H1 (cell line): ENCODE measurements at regions not wholly inside any gene's neighbourhood (a gene's known extent, or its start where the extent isn't known, plus 50 kb on each side); places are given as distances from the start of the nearest gene placed in this dataset.

Experiments used
- CTCF ChIA-PET: fragments of 300-600 bp; sonication (Branson Sonifier 250); formaldehyde crosslinking; loops from one replicate; lab custom pipeline; 2021; ENCODE audit not compliant: partially characterized antibody; lab: Charles Lee
- POLR2A ChIA-PET: fragments of 300-600 bp; sonication (Branson Sonifier 250); formaldehyde crosslinking; loops from one replicate; lab custom pipeline; 2021; ENCODE audit warnings: inconsistent platforms; ENCODE audit not compliant: partially characterized antibody; lab: Charles Lee
- DNase-seq, 2 experiments: peaks; one replicate each; pipeline versions ENCODE4 v3.0.0 to v3.0.0-alpha.2; 2010 to 2022; ENCODE audit warnings: low spot score in 2 of 2, low read depth in 1 of 2, mixed read lengths in 1 of 2
- FAIRE-seq: peaks from 2 replicates; lab custom pipeline; 2011; peaks lifted over from hg19 to GRCh38; lab: Jason Lieb, UNC
- H2AFZ ChIP-seq: 2 replicates; pipeline ENCODE4 v1.8.1; 2012; ENCODE audit warnings: low read length, inconsistent platforms
- H2AK5ac ChIP-seq: 2 replicates; pipeline ENCODE4 v1.6.1; 2013; ENCODE audit warnings: low read depth, low read length
- H2BK120ac ChIP-seq: replicated peaks from 2 replicates; pipeline ENCODE3; 2013; ENCODE audit warnings: low read depth, low read length, inconsistent platforms
- H2BK12ac ChIP-seq: 2 replicates; pipeline ENCODE4 v1.6.1; 2013; ENCODE audit warnings: low read depth, low read length
- H2BK15ac ChIP-seq: 2 replicates; pipeline ENCODE4 v1.6.1; 2013; ENCODE audit warnings: low read length
- H2BK20ac ChIP-seq: 2 replicates; pipeline ENCODE4 v1.6.1; 2013; ENCODE audit warnings: low read length
- H2BK5ac ChIP-seq: 2 replicates; pipeline ENCODE4 v1.6.1; 2013; ENCODE audit warnings: low read depth, low read length
- H3K14ac ChIP-seq: 2 replicates; pipeline ENCODE4 v1.6.1; 2013; ENCODE audit warnings: inconsistent platforms; ENCODE audit not compliant: insufficient read length
- H3K18ac ChIP-seq: 2 replicates; pipeline ENCODE4 v1.6.1; 2013; ENCODE audit warnings: low read length; ENCODE audit errors: extremely low read depth
- H3K23ac ChIP-seq: 2 replicates; pipeline ENCODE4 v1.6.1; 2013; ENCODE audit warnings: inconsistent platforms; ENCODE audit not compliant: insufficient read length
- H3K23me2 ChIP-seq: 2 replicates; pipeline ENCODE4 v1.6.1; 2013; ENCODE audit warnings: low read depth, low read length
- H3K27ac ChIP-seq: 2 replicates; pipeline ENCODE4 v1.6.1; 2011; ENCODE audit warnings: low read depth, low read length, inconsistent platforms
- H3K27me3 ChIP-seq, 4 experiments: replicated peaks in 1 of 4; 1 replicate in 1 of 4; 2 replicates in 3 of 4; pipeline versions ENCODE4 v1.6.1 to v1.8.1; 2011 to 2013; ENCODE audit warnings: low read length in 3 of 4, mild to moderate bottlenecking in 3 of 4, inconsistent platforms in 2 of 4, mixed read lengths in 2 of 4, moderate library complexity in 1 of 4; ENCODE audit not compliant: control insufficient read depth in 3 of 4, insufficient read depth in 3 of 4; ENCODE audit errors: extremely low read depth in 1 of 4
- H3K36me3 ChIP-seq, 4 experiments: 2 replicates each; pipeline versions ENCODE4 v1.6.1 to v1.8.1; 2011 to 2013; ENCODE audit warnings: mild to moderate bottlenecking in 4 of 4, low read length in 3 of 4, moderate library complexity in 2 of 4, control low read depth in 1 of 4, inconsistent platforms in 1 of 4; ENCODE audit not compliant: insufficient read depth in 4 of 4, control insufficient read depth in 2 of 4
- H3K4ac ChIP-seq: replicated peaks from 2 replicates; pipeline ENCODE3; 2013; ENCODE audit warnings: low read length, low read depth, mixed read lengths, inconsistent platforms; ENCODE audit not compliant: insufficient read length
- H3K4me1 ChIP-seq, 4 experiments: replicated peaks in 1 of 4; 1 replicate in 1 of 4; 2 replicates in 3 of 4; pipeline versions ENCODE4 v1.6.1 to v1.8.1; 2011 to 2013; ENCODE audit warnings: low read length in 3 of 4, inconsistent platforms in 2 of 4, mixed read lengths in 1 of 4; ENCODE audit not compliant: insufficient read depth in 4 of 4, control insufficient read depth in 3 of 4
- H3K4me2 ChIP-seq, 2 experiments: 2 replicates each; pipeline versions ENCODE4 v1.6.1 to v1.8.1; 2011 to 2013; ENCODE audit warnings: low read depth in 2 of 2, low read length in 2 of 2, control low read depth in 1 of 2, inconsistent platforms in 1 of 2, mild to moderate bottlenecking in 1 of 2; ENCODE audit not compliant: insufficient read depth in 1 of 2
- H3K4me3 ChIP-seq, 4 experiments: fragments of 200-600, 300-600 bp in 1 of 4; sonication (generic), shearing (Covaris generic), sonication (Bioruptor Twin) in 1 of 4; 2 replicates each; pipeline versions ENCODE4 v1.5.1 to v1.8.1; 2011 to 2016; ENCODE audit warnings: low read length in 4 of 4, low read depth in 3 of 4, control low read depth in 2 of 4, inconsistent platforms in 2 of 4, mild to moderate bottlenecking in 2 of 4, mixed read lengths in 1 of 4, moderate library complexity in 1 of 4; ENCODE audit not compliant: insufficient read depth in 2 of 4; ENCODE audit errors: extremely low read depth in 1 of 4
- H3K56ac ChIP-seq: replicated peaks from 2 replicates; pipeline ENCODE3; 2013; ENCODE audit warnings: low read depth, mild to moderate bottlenecking, mixed read lengths, low read length, inconsistent platforms; ENCODE audit not compliant: insufficient read length
- H3K79me1 ChIP-seq: 2 replicates; pipeline ENCODE4 v1.6.1; 2013; ENCODE audit warnings: low read depth, low read length, control low read depth
- H3K79me2 ChIP-seq, 2 experiments: 2 replicates each; pipeline versions ENCODE4 v1.6.1 to v1.8.1; 2012 to 2013; ENCODE audit warnings: low read length in 2 of 2, mild to moderate bottlenecking in 2 of 2, inconsistent platforms in 1 of 2; ENCODE audit not compliant: insufficient read depth in 2 of 2, control insufficient read depth in 1 of 2
- H3K9ac ChIP-seq, 4 experiments: replicated peaks in 1 of 4; 1 replicate in 1 of 4; 2 replicates in 3 of 4; pipeline versions ENCODE4 v1.6.1 to v1.8.1; 2011 to 2013; ENCODE audit warnings: low read depth in 3 of 4, low read length in 3 of 4, control low read depth in 2 of 4, mild to moderate bottlenecking in 2 of 4, moderate library complexity in 2 of 4, inconsistent platforms in 1 of 4; ENCODE audit errors: extremely low read depth in 1 of 4
- H3K9me3 ChIP-seq, 2 experiments: 2 replicates each; pipeline versions ENCODE4 v1.6.1 to v1.8.1; 2012 to 2013; ENCODE audit warnings: mild to moderate bottlenecking in 2 of 2, moderate library complexity in 2 of 2, control low read depth in 1 of 2, inconsistent platforms in 1 of 2, low read depth in 1 of 2, low read length in 1 of 2, mixed read lengths in 1 of 2; ENCODE audit not compliant: insufficient read depth in 2 of 2
- H4K20me1 ChIP-seq, 2 experiments: replicated peaks in 1 of 2; 2 replicates each; pipeline versions ENCODE3 to v1.8.1; 2011 to 2013; ENCODE audit warnings: inconsistent platforms in 2 of 2, low read length in 2 of 2, mild to moderate bottlenecking in 1 of 2; ENCODE audit not compliant: insufficient read depth in 2 of 2, control insufficient read depth in 1 of 2
- H4K5ac ChIP-seq: 2 replicates; pipeline ENCODE4 v1.6.1; 2013; ENCODE audit warnings: low read length, low read depth, mixed read lengths, inconsistent platforms; ENCODE audit not compliant: insufficient read length
- H4K8ac ChIP-seq: 2 replicates; pipeline ENCODE4 v1.8.0; 2013; ENCODE audit warnings: mild to moderate bottlenecking, moderate library complexity, low read length, inconsistent platforms; ENCODE audit not compliant: insufficient read depth; ENCODE audit errors: extremely low read depth
- H4K91ac ChIP-seq: replicated peaks from 2 replicates; pipeline ENCODE3; 2013; ENCODE audit warnings: low read length, mixed read lengths, inconsistent platforms; ENCODE audit not compliant: insufficient read length
- HDAC2 ChIP-seq, 2 experiments: fragments of 300-600 bp in 1 of 2; sonication (generic) in 1 of 2; IDR thresholded peaks; 2 replicates each; pipeline ENCODE4 v1.6.1; 2011 to 2012; ENCODE audit warnings: low read depth in 2 of 2, low read length in 2 of 2, mild to moderate bottlenecking in 2 of 2, moderate library complexity in 2 of 2, borderline replicate concordance in 1 of 2, inconsistent platforms in 1 of 2
- KDM5A ChIP-seq: fragments of 200-600 bp; IDR thresholded peaks from 2 replicates; pipeline ENCODE4 v1.7.1; 2012; ENCODE audit warnings: mild to moderate bottlenecking, low read length, inconsistent platforms, mixed read lengths
- NRF1 ChIP-seq: IDR thresholded peaks from 2 replicates; pipeline ENCODE4 v1.6.1; 2011; ENCODE audit warnings: mild to moderate bottlenecking, low read depth, low read length, improper control_type of control experiment
- RNF2 ChIP-seq: fragments of 200-900, 300-1000 bp; sonication (generic); IDR thresholded peaks from 2 replicates; pipeline ENCODE4 v1.7.1; 2016; ENCODE audit warnings: borderline replicate concordance, low read depth, mild to moderate bottlenecking, antibody characterized with exemption, low read length; ENCODE audit not compliant: poor library complexity, severe bottlenecking; ENCODE audit errors: missing control alignments
- SRF ChIP-seq: IDR thresholded peaks from 2 replicates; pipeline ENCODE4 v1.6.1; 2011; ENCODE audit warnings: mild to moderate bottlenecking, low read depth, low read length, moderate library complexity
- SUZ12 ChIP-seq: fragments of 200-600 bp; sonication (generic); IDR thresholded peaks from 2 replicates; pipeline ENCODE4 v1.6.1; 2012; ENCODE audit warnings: mild to moderate bottlenecking, inconsistent platforms, low read length, moderate library complexity, mixed read lengths
- USF2 ChIP-seq: IDR thresholded peaks from 2 replicates; pipeline ENCODE4 v1.6.1; 2011; ENCODE audit warnings: low read length, improper control_type of control experiment
- TF ChIP-seq, protein P1 (sequence below), 3 experiments: IDR thresholded peaks; 1 replicate in 2 of 3; 2 replicates in 1 of 3; pipeline versions ENCODE4 v1.5.1 to v1.6.1; 2011; ENCODE audit warnings: low read length in 3 of 3, mild to moderate bottlenecking in 3 of 3, inconsistent platforms in 2 of 3, low read depth in 1 of 3, moderate library complexity in 1 of 3; ENCODE audit not compliant: insufficient read depth in 1 of 3; ENCODE audit errors: control extremely low read depth in 1 of 3
- TF ChIP-seq, protein P2 (sequence below): IDR thresholded peaks from 2 replicates; pipeline ENCODE4 v1.6.1; 2012; ENCODE audit warnings: low read length, inconsistent platforms

DNA sequence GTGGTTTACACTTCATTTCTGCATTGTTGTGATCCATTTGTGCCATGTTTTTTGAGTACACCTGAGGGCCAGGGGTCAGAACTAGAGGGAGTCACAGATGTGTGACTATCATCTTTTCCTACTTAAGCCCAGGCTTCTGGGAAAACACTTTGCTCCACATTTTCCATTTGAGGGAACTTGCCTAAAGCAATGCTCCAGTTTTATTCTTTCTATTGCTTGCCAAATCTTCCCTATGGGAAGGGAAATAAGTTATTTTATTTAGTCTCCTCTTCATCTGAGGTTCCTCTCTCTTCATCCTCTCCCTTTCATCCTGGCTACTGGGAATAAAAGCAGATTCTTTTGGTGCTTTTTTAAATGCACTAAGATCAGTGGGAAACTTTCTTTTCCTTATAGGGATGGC is 179.9 kb upstream of the PRSS58 start:
- Histone ChIP-seq H2BK20ac (no peak overlapping the region), H4K8ac (no peak overlapping the region), H3K79me2 (no peaks in the 10 kb centered on the region), H3K56ac (no peak overlapping the region), H3K4me2 (no peak overlapping the region), H3K14ac (no peak overlapping the region), H2AK5ac (no peak overlapping the region), H3K23ac (no peak overlapping the region), H3K4me3 (no peak overlapping the region), H2AFZ (no peak overlapping the region), H3K4me1 (peaks cover 0 to 10% (median 0%) of the 10 kb centered on the region in 4 experiments; a peak in 1 of 7 replicates), H3K79me1 (no peaks in the 10 kb centered on the region), H3K9me3 (no peaks in the 10 kb centered on the region), H3K27me3 (no peaks in the 10 kb centered on the region), H3K4ac (no peak overlapping the region), H4K20me1 (no peaks in the 10 kb centered on the region), H3K23me2 (no peaks in the 10 kb centered on the region), H3K18ac (no peak overlapping the region), H2BK12ac (no peak overlapping the region), H3K9ac (no peak overlapping the region), H4K5ac (no peak overlapping the region), H2BK5ac (no peak overlapping the region), H2BK15ac (no peak overlapping the region), H3K36me3 (no peaks in the 10 kb centered on the region), H2BK120ac (no peak overlapping the region), H3K27ac (no peak overlapping the region), H4K91ac (no peak overlapping the region)
- ChIA-PET POLR2A (no interaction called here), CTCF (interaction anchor here (0.7 to 14.6 kb wide), 14 partner anchors 17 to 150 kb away, joined by 3 to 247 read pairs (median 6); no protein-coding TSS in a partner anchor)
- FAIRE-seq (no peak), DNase-seq (no peak)
- TF ChIP-seq, protein P1, sequence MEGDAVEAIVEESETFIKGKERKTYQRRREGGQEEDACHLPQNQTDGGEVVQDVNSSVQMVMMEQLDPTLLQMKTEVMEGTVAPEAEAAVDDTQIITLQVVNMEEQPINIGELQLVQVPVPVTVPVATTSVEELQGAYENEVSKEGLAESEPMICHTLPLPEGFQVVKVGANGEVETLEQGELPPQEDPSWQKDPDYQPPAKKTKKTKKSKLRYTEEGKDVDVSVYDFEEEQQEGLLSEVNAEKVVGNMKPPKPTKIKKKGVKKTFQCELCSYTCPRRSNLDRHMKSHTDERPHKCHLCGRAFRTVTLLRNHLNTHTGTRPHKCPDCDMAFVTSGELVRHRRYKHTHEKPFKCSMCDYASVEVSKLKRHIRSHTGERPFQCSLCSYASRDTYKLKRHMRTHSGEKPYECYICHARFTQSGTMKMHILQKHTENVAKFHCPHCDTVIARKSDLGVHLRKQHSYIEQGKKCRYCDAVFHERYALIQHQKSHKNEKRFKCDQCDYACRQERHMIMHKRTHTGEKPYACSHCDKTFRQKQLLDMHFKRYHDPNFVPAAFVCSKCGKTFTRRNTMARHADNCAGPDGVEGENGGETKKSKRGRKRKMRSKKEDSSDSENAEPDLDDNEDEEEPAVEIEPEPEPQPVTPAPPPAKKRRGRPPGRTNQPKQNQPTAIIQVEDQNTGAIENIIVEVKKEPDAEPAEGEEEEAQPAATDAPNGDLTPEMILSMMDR (IDR thresholded peaks at IDR 0.05; ENCODE audit: control extremely low read depth in 1 of 3, insufficient read depth in 1 of 3, low read depth in 1 of 3, low read length in 3 of 3), result no peak
- TF ChIP-seq SRF, result no peak
- TF ChIP-seq NRF1, result no peak
- TF ChIP-seq, protein P2, sequence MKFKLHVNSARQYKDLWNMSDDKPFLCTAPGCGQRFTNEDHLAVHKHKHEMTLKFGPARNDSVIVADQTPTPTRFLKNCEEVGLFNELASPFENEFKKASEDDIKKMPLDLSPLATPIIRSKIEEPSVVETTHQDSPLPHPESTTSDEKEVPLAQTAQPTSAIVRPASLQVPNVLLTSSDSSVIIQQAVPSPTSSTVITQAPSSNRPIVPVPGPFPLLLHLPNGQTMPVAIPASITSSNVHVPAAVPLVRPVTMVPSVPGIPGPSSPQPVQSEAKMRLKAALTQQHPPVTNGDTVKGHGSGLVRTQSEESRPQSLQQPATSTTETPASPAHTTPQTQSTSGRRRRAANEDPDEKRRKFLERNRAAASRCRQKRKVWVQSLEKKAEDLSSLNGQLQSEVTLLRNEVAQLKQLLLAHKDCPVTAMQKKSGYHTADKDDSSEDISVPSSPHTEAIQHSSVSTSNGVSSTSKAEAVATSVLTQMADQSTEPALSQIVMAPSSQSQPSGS, result no peak
- TF ChIP-seq USF2, result no peak
- TF ChIP-seq KDM5A, result no peak
- TF ChIP-seq RNF2, result no peak
- TF ChIP-seq HDAC2 (IDR thresholded peaks at IDR 0.05; ENCODE audit: borderline replicate concordance in 1 of 2, low read depth in 2 of 2, low read length in 2 of 2), result no peak
- no peak for TF ChIP-seq SUZ12
